ENCODE measurements at regions not wholly inside any gene's neighbourhood (a gene's known extent, or its start where the extent isn't known, plus 50 kb on each side); places are given as distances from the start of the nearest gene placed in this dataset.

DNA sequence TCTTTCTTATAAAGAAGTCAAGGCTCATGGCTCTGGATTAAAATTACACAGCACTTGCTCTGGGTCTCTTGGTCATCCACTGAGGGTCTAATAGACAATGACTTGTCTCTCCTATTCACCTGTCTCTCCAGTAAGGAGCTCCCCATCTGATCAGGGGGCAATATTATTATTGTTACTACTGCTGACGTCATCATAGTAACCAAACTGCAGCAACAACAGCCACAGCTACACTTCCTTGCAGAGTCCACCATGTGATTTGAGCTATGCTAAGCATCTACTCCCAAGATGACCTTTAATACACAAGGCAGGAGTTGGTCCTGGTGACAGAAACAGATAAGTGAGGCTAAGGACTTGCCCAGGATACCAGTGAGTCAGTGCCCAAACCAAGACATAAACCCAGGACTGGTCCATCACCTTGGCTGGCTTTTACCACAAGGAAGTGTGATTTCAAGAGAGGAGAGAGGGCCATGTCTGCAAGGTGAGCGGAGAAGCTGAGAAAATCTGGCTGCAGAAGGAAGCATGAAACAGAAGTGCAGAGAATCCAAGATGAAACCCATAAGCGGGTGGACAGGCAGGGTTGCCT lies 602.5 kb downstream of the PTPRU start:
- no peak for DNase-seq

DNA sequence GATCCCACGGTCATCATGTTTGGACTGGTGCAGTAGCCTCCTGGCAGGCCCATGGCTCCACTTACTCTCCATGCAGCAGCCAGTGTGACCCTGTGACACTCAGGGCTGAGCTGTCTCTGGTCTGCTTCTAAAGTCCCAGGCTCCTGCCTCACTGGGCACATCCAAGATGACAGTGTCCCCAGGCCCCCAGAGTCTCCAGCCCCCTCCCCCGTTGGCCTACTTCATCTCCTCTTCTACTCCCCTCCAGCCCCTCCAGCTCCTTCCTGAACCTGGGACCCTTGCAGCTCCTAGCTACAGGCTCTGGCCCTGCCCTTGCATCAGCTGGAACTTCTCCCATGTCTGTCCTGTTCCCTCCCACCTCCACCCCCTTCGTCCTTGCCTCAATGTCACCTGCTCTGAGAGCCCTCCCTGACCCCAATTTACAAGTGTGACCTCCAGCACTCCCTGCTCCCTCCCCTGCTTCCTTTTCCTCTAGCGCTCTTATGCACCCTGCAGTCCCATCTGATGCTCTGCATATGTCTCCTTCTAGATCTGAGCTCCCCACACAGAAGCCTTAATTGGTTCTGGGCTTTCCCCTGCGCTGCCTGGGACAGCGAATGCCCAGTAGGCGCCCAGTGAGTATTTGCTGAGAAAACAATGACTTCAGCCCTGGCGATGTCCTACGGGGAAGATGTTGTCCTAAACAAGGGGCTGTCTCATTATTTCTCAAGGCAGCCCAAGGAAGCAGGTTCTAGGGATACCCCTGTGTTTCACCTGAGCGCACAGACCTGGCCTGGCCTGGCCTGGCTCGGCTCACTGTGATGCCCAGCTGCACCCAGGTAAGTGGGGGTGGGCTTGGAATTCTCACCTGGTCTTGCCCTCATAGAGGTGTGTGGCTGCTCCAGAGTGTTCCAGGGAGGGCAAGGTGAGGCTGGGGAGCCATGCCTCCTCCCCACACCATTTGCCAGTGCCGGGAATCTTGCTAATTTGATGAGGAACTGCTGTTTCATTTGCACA lies 600.6 kb downstream of the PTPRU start:
- no peak for DNase-seq

GRCh38 chr1:29835874-29836273 lies 599.6 kb downstream of the PTPRU start:
- no peak for DNase-seq

- DNase-seq = no peak
Measured at GRCh38 chr1:29835406-29835805, 599.1 kb downstream of the PTPRU start.

- DNase-seq = no peak
Measured at GRCh38 chr1:29833581-29833980, 597.3 kb downstream of the PTPRU start.

- DNase-seq = no peak
Measured at GRCh38 chr1:29832936-29833335, 596.6 kb downstream of the PTPRU start.

DNA sequence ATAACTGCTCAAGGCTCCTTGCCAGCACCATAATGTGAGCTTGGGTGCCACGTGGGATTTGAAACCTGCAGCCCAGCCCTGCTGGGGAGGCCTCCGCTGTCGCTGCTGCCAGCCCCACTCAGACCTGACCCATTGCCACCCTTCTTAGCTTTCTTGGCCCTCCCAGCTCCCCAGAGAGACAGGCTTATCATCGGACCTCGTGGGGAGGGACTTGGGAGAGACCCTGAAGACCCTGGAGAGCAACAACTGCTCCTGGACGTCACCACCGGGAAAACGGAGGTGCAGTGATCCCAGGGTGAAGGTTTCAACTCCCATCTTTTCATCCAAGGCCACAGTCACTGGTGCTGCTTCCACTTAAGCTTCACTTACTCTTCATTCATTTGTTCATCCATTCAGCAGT lies 596.1 kb downstream of the PTPRU start:
- no peak for DNase-seq

DNA sequence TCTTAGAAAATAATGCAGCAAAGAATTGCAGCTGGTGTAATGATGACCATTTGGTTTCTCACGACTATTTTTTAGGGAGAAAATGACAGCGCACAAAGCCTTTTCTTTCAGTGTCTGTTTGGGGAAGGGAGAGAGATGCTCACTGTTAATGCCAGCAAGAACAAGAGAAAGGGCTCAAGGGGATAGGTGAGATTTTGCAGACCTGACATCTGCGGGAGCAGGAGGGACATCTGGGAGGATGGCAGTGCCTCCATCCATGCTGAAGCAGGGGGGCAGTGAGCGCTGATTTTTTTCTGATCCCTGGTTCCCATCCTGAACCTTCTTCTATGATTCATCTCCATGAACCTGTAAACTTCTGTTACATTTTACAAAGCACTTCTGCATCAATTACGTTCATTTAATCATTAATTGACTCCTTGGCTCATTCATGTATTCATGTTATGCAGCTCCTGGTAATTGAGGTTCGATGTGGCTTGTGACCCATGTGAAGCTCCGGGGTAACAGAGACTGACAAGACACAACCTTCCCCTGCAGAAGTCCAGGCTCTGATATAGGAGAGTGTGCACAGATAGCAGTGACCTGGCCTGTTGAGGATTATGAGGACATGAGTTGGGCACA lies 595.3 kb downstream of the PTPRU start:
- DNase-seq = no peak

DNA sequence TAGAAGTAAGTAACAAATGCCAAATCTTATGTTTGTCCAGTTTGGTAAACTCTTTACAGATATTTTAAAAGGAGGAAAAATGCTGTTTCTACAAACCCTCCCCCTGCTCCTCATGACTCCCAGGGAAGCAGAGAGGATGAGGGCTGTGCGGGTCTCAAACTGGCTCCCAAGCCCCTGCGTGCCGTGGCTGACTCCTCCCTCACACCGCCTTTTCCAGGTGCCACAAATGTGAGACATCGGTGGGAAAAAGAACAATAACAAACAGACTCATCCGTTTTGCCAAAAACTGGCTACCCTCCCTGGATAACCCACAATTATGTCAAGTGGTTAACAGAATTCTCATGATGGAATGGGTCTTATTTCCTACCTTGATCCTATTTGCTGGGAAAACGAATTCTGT lies 594.6 kb downstream of the PTPRU start:
- DNase-seq = no peak

- DNase-seq = no peak
Measured at GRCh38 chr1:29830383-29830782, 594.1 kb downstream of the PTPRU start.

DNA sequence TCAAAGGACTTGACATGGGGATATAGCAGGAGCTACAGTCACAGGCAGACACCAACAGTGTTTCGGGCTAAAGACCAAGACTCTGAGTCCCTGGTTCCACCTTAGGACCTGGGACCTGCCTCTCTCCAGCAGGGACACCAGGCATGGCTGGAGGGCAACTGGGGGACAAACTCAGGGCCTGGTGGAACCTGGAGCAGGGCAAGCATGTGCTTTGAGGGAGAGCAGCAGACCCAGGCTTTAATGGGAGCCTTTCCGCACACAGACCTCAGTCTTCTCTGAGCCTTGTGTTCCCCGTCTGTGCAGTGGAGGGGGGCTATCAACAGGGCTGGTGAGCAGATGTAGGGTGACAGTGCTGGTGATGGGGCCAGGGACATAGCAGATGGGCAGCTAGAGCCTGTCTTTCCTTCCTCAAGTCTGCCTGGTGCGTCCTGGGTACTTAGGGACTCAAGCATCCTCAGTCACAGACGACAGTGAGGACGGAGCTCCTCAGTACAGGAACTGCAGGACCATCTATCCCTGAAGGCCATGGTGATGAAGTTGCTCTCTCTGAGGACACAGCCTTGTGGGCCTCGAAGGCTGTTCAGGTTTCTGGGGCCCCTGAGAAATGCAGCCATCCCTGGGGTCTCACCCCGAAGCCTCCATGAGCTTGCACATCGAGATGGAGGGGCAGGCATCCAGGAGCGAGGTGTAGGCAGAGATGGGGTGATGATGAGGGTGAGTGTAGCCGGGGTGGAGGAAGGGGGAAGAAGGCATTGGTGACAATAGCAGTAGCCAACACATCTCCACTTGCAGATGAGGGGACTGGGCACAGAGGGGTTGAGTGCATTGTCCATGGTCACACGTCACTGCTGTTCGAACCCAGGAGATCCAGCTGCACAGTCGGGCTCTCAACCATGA lies 593.4 kb downstream of the PTPRU start:
- DNase-seq = no peak

- DNase-seq = no peak
Measured at GRCh38 chr1:29828526-29829447, 592.5 kb downstream of the PTPRU start.

- DNase-seq = no peak
Measured at GRCh38 chr1:29827801-29828525, 591.6 kb downstream of the PTPRU start.

DNA sequence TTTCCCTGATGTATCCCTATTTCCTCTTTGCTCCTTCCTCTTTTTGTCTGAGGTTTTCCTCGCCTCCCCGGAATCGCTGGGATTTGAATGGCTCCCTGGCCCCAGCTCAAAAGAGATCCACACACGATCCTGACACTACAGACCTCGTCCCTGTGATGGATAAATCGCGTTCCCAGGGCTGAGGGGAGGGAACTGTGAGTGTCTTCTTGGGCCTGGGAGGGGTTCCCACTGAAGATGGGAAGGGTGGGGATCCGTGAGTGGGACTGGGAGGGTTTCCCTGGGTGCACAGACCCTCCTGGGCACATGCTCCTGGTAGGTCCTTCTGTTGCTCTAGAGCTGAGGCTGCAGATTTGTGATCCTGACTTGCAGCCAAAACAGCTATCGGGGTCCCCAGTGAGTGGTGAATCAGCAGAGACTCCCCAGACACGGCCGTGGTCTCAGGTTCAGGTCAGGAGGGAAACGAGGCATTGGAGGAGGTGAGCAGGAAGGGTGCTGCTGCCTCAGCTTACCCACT lies 591.0 kb downstream of the PTPRU start:
- no peak for DNase-seq

GRCh38 chr1:29826646-29827045 lies 590.3 kb downstream of the PTPRU start:
- no peak for DNase-seq

GRCh38 chr1:29825941-29826415 lies 589.7 kb downstream of the PTPRU start:
- no peak for DNase-seq

- no peak for DNase-seq
Measured at GRCh38 chr1:29825274-29825940, 589.1 kb downstream of the PTPRU start.

DNA sequence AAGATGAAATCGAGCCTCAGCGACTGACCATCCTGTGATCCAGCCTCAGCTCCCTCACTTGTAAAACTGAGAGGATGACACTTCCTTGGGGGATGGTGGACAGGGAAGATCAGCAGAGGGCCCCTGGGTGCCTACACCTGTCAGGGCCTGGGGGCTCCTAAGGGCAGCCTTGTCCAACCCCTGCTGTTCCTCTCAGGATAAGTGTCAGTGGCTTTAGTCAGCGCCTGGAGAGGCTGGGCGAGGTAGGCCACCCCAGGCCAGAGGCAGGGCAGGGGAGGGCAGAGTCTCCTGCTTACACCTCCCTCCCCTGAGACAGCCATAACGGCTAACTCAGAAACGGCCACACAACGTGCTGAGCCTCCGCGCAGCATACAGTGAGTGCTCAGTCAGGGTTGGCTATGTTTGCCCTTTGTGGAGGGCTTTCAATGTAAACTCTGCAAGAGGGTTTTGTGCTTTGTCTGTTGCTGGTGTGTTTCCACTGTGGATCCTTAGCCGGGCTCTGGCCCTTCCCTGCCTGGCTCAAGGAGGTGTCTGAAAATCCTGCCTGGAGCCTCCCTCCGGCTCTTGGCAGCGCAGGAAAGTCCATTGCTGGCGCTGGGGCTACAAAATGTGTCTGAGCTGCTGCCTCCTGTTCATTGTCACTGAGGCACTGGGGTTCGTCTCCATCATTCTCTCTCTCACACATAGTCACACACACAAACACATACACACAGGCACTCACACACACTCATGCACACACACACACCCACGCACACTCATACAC lies 588.4 kb downstream of the PTPRU start:
- no peak for DNase-seq

GRCh38 chr1:29824025-29824424 lies 587.7 kb downstream of the PTPRU start:
- DNase-seq = no peak

Data from bone marrow (tissue), 2 donors.